ENCODE measurements at regions not wholly inside any gene's neighbourhood (a gene's known extent, or its start where the extent isn't known, plus 50 kb on each side); places are given as distances from the start of the nearest gene placed in this dataset.

GRCh38 chr6:5930968-5931367 lies 75.8 kb downstream of the NRN1 start:
- TF ChIP-seq CTCF (conservative IDR thresholded peaks at IDR 0.05 in 1 of 2, IDR thresholded peaks at IDR 0.05 in 1 of 2; ENCODE audit: low read depth in 1 of 2, low read length in 2 of 2) = no peak
- no peak for TF ChIP-seq EZH2 (IDR thresholded peaks at IDR 0.05; ENCODE audit: low read length, missing control alignments)

Measured in fibroblast of lung (primary cell).